K562 (cell line): ENCODE measurements at regions not wholly inside any gene's neighbourhood (a gene's known extent, or its start where the extent isn't known, plus 50 kb on each side); places are given as distances from the start of the nearest gene placed in this dataset.

Experiments used
- ATAC-seq: fragments of 200-7000 bp; cut with Tn5 transposase; 3 replicates; pipeline ENCODE4 v1.9.1; 2020; ENCODE audit warnings: moderate library complexity
- BruUV-seq: library from RNA; stranded (reverse); fragments of 400-500 nt; replicated peaks from 2 replicates; lab custom pipeline; 2021; lab: Mats Ljungman, UMichigan
- CTCF ChIA-PET: fragments of 300-600 bp; formaldehyde crosslinking; extraction: SDS; loops from one replicate; lab custom pipeline; 2021; ENCODE audit warnings: low intra/inter-chr PET ratio; lab: Yijun Ruan, JAX
- POLR2A ChIA-PET: fragments of 300-600, 350-650 bp; sonication (Branson Sonifier 250); formaldehyde crosslinking; extraction: SDS; loops from one replicate; lab custom pipeline; 2021; ENCODE audit warnings: antibody characterized with exemption, inconsistent platforms; lab: Yijun Ruan, JAX
- DNase-seq, 4 experiments: peaks; one replicate each; pipeline versions ENCODE4 v3.0.0 to v3.0.0-alpha.2; 2011 to 2018; ENCODE audit warnings: low spot score in 3 of 4, mixed read lengths in 3 of 4; ENCODE audit errors: extremely low read depth in 1 of 4
- FAIRE-seq: peaks from 2 replicates; lab custom pipeline; 2011; peaks lifted over from hg19 to GRCh38; lab: Jason Lieb, UNC
- H2AFZ ChIP-seq: 2 replicates; pipeline ENCODE4 v1.6.0; 2011; ENCODE audit warnings: low read depth, low read length, control low read depth, inconsistent platforms
- H3K27ac ChIP-seq: fragments of 200-600 bp; 3 replicates; pipeline ENCODE4 v1.8.0; 2011; ENCODE audit warnings: low read depth, mild to moderate bottlenecking, control low read depth, inconsistent platforms, low read length, moderate library complexity, mixed read lengths; ENCODE audit errors: extremely low read depth
- H3K27me3 ChIP-seq, 2 experiments: fragments of 300-600 bp in 1 of 2; 2 replicates in 1 of 2; 3 replicates in 1 of 2; pipeline versions ENCODE4 v1.6.0 to v1.8.0; 2011; ENCODE audit warnings: inconsistent platforms in 2 of 2, low read length in 2 of 2, mild to moderate bottlenecking in 1 of 2, mixed read lengths in 1 of 2, moderate library complexity in 1 of 2; ENCODE audit not compliant: control insufficient read depth in 2 of 2, insufficient read depth in 2 of 2
- H3K36me3 ChIP-seq: fragments of 300-600 bp; 3 replicates; pipeline ENCODE4 v1.8.0; 2011; ENCODE audit warnings: mild to moderate bottlenecking, low read length, inconsistent platforms; ENCODE audit not compliant: control insufficient read depth, insufficient read depth
- H3K4me1 ChIP-seq, 2 experiments: fragments of 200-600 bp in 1 of 2; replicated peaks in 1 of 2; 2 replicates in 1 of 2; 3 replicates in 1 of 2; pipeline versions ENCODE4 v1.5.1 to v1.8.0; 2011; ENCODE audit warnings: inconsistent platforms in 2 of 2, low read length in 2 of 2, mild to moderate bottlenecking in 1 of 2, mixed read lengths in 1 of 2, moderate library complexity in 1 of 2; ENCODE audit not compliant: control insufficient read depth in 2 of 2, insufficient read depth in 2 of 2
- H3K4me2 ChIP-seq: 2 replicates; pipeline ENCODE4 v1.6.1; 2011; ENCODE audit warnings: low read length, control low read depth, inconsistent platforms, mixed read lengths; ENCODE audit not compliant: insufficient read depth
- H3K4me3 ChIP-seq: fragments of 200-600 bp; sonication (generic), shearing (Covaris generic); 2 replicates; pipeline ENCODE4 v1.5.1; 2016; ENCODE audit warnings: control low read depth, inconsistent platforms
- H3K79me2 ChIP-seq: fragments of 200-600 bp; 3 replicates; pipeline ENCODE4 v1.8.0; 2011; ENCODE audit warnings: low read length, inconsistent platforms; ENCODE audit not compliant: control insufficient read depth, insufficient read depth
- H3K9ac ChIP-seq, 2 experiments: 2 replicates each; pipeline versions ENCODE4 v1.6.0 to v1.6.1; 2011; ENCODE audit warnings: low read depth in 2 of 2, low read length in 2 of 2, control low read depth in 1 of 2, inconsistent platforms in 1 of 2, mild to moderate bottlenecking in 1 of 2, mixed read lengths in 1 of 2; ENCODE audit not compliant: insufficient read depth in 1 of 2
- H3K9me1 ChIP-seq: one replicate; pipeline ENCODE4 v1.6.0; 2011; ENCODE audit warnings: inconsistent platforms, mild to moderate bottlenecking, low read length, moderate library complexity; ENCODE audit not compliant: control insufficient read depth, insufficient read depth
- H3K9me3 ChIP-seq: replicated peaks from 2 replicates; pipeline ENCODE4 v1.5.1; 2011; ENCODE audit warnings: low read depth, low read length, inconsistent platforms; ENCODE audit not compliant: control insufficient read depth, insufficient read depth
- H4K20me1 ChIP-seq: replicated peaks from 2 replicates; pipeline ENCODE4 v1.6.1; 2011; ENCODE audit warnings: low read length, inconsistent platforms, mixed read lengths; ENCODE audit not compliant: control insufficient read depth, insufficient read depth
- DDX20 ChIP-seq: fragments of 450-650 bp; IDR thresholded peaks from 2 replicates; pipeline ENCODE4 v1.6.1; 2016; ENCODE audit warnings: missing genetic modification characterization, low read depth, mild to moderate bottlenecking, missing compliant biosample characterization, moderate library complexity
- ESRRB ChIP-seq: fragments of 250-450 bp; sonication (Bioruptor Pico); IDR thresholded peaks from 2 replicates; pipeline ENCODE4 v1.5.0; 2020; ENCODE audit warnings: mild to moderate bottlenecking, moderate library complexity, borderline replicate concordance
- MAFG ChIP-seq: fragments of 450-650 bp; conservative IDR thresholded peaks from 2 replicates; pipeline ENCODE4 v1.6.1; 2016; ENCODE audit warnings: missing genetic modification characterization, missing compliant biosample characterization
- MCM2 ChIP-seq: fragments of 450-650 bp; IDR thresholded peaks from 2 replicates; pipeline ENCODE4 v1.6.1; 2017; ENCODE audit warnings: low read depth, mild to moderate bottlenecking
- PCBP1 ChIP-seq: fragments of 200-400 bp; formaldehyde crosslinking; IDR thresholded peaks from 2 replicates; pipeline ENCODE4 v1.6.1; 2018; ENCODE audit warnings: mild to moderate bottlenecking, low read depth, low read length; ENCODE audit not compliant: poor library complexity, severe bottlenecking
- PHTF2 ChIP-seq: fragments of 250-450 bp; sonication (Bioruptor Pico); IDR thresholded peaks from 2 replicates; pipeline ENCODE4 v1.5.0; 2021; ENCODE audit warnings: mild to moderate bottlenecking
- TCF7 ChIP-seq: sonication (generic); IDR thresholded peaks from 2 replicates; pipeline ENCODE4 v1.6.1; 2016; ENCODE audit warnings: antibody characterized with exemption, borderline replicate concordance
- XRCC4 ChIP-seq: IDR thresholded peaks from one replicate; pipeline ENCODE4 v1.6.1; 2011; ENCODE audit not compliant: insufficient read depth, insufficient read length; ENCODE audit errors: extremely low read depth
- ZBTB1 ChIP-seq: sonication (generic); formaldehyde crosslinking; IDR thresholded peaks from 2 replicates; pipeline ENCODE4 v1.8.1; 2023; ENCODE audit warnings: missing genetic modification reagents, low read depth, mild to moderate bottlenecking, borderline replicate concordance
- ZBTB7A ChIP-seq: IDR thresholded peaks from 2 replicates; pipeline ENCODE4 v1.6.1; 2011; ENCODE audit warnings: low read depth, mild to moderate bottlenecking, low read length, moderate library complexity, borderline replicate concordance; ENCODE audit not compliant: control insufficient read depth
- ZKSCAN1 ChIP-seq: fragments of 150-350 bp; IDR thresholded peaks from 2 replicates; pipeline ENCODE4 v1.6.1; 2016; ENCODE audit warnings: low read depth, low read length
- ZNF217 ChIP-seq: sonication (generic); formaldehyde crosslinking; IDR thresholded peaks from 2 replicates; pipeline ENCODE4 v1.8.0; 2022; ENCODE audit warnings: mild to moderate bottlenecking, missing genetic modification reagents
- ZNF589 ChIP-seq: fragments of 200-800 bp; sonication (Bioruptor generic); IDR thresholded peaks from 2 replicates; pipeline ENCODE4 v1.6.1; 2016; ENCODE audit warnings: low read depth, missing genetic modification characterization, missing compliant biosample characterization
- WGBS: fragments of 100-300 bp; shearing (Covaris generic); methylation state at CpG from one replicate; pipeline ENCODE4 v1.1.6; 2016; ENCODE audit warnings: low coverage, mixed read lengths; ENCODE audit not compliant: insufficient coverage; ENCODE audit errors: missing lambda C conversion rate; 5-methylcytosine and 5-hydroxymethylcytosine counted together
- in situ Hi-C: fragments of 300-500 bp; cut with MboI; formaldehyde crosslinking; loops from 4 replicates; pipeline ENCODE4 v1.15.0; 2018; ENCODE audit warnings: inconsistent platforms, mixed read lengths
- intact Hi-C: fragments of 100-400 bp; cut with micrococcal nuclease; formaldehyde crosslinking; loops from 2 replicates; pipeline ENCODE4 v1.14.2; 2022
- TF ChIP-seq, protein P1 (sequence below): IDR thresholded peaks from 3 replicates; pipeline ENCODE4 v1.6.1; 2011; ENCODE audit warnings: borderline replicate concordance, mild to moderate bottlenecking; ENCODE audit not compliant: insufficient read length, insufficient read depth
- TF ChIP-seq, protein P2 (sequence below): IDR thresholded peaks from 2 replicates; pipeline ENCODE4 v1.6.1; 2012; ENCODE audit warnings: low read depth, low read length, improper control_type of control experiment, borderline replicate concordance

DNA sequence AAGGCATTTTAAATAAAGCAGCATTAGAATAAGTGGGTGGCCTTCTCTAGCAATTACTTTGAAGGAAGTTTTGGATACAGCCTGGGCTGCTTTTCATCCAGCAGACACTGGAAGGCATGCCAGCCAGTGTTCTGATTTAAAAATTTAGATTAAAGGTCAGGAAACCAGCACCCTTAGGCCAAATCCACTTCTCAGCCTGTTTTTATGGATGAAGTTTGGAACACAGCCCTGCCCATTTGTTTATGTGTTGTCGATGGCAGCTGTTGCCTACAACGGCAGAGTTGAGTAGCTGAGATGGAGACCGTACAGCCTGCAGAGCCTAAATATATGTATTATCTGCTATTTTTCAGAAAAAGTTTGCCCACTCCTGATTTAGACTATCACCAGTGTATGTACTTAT, 313.6 kb upstream of the ACVR2A start:
- Histone ChIP-seq H3K4me3 (no peak overlapping the region), H3K9me3 (no peaks in the 10 kb centered on the region), H3K4me1 (no peaks in the 10 kb centered on the region), H3K36me3 (no peaks in the 10 kb centered on the region), H3K27ac (no peak overlapping the region), H3K9me1 (no peaks in the 10 kb centered on the region), H2AFZ (no peak overlapping the region), H3K27me3 (no peaks in the 10 kb centered on the region), H4K20me1 (no peaks in the 10 kb centered on the region), H3K4me2 (no peak overlapping the region), H3K79me2 (no peaks in the 10 kb centered on the region), H3K9ac (no peak overlapping the region)
- CTCF ChIA-PET: no interaction called here
- no peak for TF ChIP-seq ESRRB (CRISPR knock-in tag)
- TF ChIP-seq ZNF217 (CRISPR knock-in tag): no peak
- TF ChIP-seq ZNF589 (CRISPR knock-in tag): no peak
- in situ Hi-C loops (loop anchor here (25.0 kb wide), 1 partner anchor 381 kb away; no protein-coding TSS in a partner anchor), intact Hi-C loops (no loop called here)
- DNase-seq (no peak), ATAC-seq (no peak), FAIRE-seq (no peak)
- 0% methylated on average over 3 of the region's 3 CpGs for WGBS
- BruUV-seq: no TSS peak
- POLR2A ChIA-PET: no interaction called here

- Histone ChIP-seq H4K20me1 (no peaks in the 10 kb centered on the region), H2AFZ (no peak overlapping the region), H3K9ac (no peak overlapping the region), H3K4me2 (no peak overlapping the region), H3K79me2 (no peaks in the 10 kb centered on the region), H3K27me3 (no peaks in the 10 kb centered on the region), H3K36me3 (no peaks in the 10 kb centered on the region), H3K4me3 (no peak overlapping the region), H3K4me1 (no peaks in the 10 kb centered on the region), H3K9me1 (no peaks in the 10 kb centered on the region), H3K9me3 (no peaks in the 10 kb centered on the region), H3K27ac (no peak overlapping the region)
- FAIRE-seq (no peak), ATAC-seq (no peak), DNase-seq (no peak)
- POLR2A ChIA-PET: no interaction called here
- CTCF ChIA-PET: no interaction called here
- in situ Hi-C loops: loop anchor here (25.0 kb wide), 1 partner anchor 382 kb away; no protein-coding TSS in a partner anchor
- WGBS: 0% methylated on average over 3 of the region's 3 CpGs
- BruUV-seq: no TSS peak
- intact Hi-C loops: no loop called here
- no peak for TF ChIP-seq TCF7
- no peak for TF ChIP-seq DDX20 (tag)
- no peak for TF ChIP-seq ZKSCAN1
- no peak for TF ChIP-seq ZBTB7A
- TF ChIP-seq PCBP1: no peak
- TF ChIP-seq PHTF2 (CRISPR knock-in tag): no peak
- no peak for TF ChIP-seq MCM2
- no peak for TF ChIP-seq ZBTB1 (CRISPR knock-in tag)
- TF ChIP-seq, protein P1, sequence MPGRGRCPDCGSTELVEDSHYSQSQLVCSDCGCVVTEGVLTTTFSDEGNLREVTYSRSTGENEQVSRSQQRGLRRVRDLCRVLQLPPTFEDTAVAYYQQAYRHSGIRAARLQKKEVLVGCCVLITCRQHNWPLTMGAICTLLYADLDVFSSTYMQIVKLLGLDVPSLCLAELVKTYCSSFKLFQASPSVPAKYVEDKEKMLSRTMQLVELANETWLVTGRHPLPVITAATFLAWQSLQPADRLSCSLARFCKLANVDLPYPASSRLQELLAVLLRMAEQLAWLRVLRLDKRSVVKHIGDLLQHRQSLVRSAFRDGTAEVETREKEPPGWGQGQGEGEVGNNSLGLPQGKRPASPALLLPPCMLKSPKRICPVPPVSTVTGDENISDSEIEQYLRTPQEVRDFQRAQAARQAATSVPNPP: no peak
- no peak for TF ChIP-seq XRCC4
- TF ChIP-seq MAFG (tag): no peak
- TF ChIP-seq, protein P2, sequence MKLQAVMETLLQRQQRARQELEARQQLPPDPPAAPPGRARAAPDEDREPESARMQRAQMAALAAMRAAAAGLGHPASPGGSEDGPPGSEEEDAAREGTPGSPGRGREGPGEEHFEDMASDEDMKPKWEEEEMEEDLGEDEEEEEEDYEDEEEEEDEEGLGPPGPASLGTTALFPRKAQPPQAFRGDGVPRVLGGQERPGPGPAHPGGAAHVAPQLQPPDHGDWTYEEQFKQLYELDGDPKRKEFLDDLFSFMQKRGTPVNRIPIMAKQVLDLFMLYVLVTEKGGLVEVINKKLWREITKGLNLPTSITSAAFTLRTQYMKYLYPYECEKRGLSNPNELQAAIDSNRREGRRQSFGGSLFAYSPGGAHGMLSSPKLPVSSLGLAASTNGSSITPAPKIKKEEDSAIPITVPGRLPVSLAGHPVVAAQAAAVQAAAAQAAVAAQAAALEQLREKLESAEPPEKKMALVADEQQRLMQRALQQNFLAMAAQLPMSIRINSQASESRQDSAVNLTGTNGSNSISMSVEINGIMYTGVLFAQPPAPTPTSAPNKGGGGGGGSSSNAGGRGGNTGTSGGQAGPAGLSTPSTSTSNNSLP: no peak
These were observed 314.8 kb upstream of the ACVR2A start for GRCh38 chr2:147530033-147530432.
